Upper lobe of left lung (tissue), 6 donors: ENCODE measurements at regions not wholly inside any gene's neighbourhood (a gene's known extent, or its start where the extent isn't known, plus 50 kb on each side); places are given as distances from the start of the nearest gene placed in this dataset.

ENCODE experiments used
- ATAC-seq, 2 donors: fragments of 200-7000 bp; cut with Tn5 transposase; one replicate each; pipeline ENCODE4 v1.9.1; 2022; ENCODE audit warnings: mild to moderate bottlenecking in 2 of 2, moderate library complexity in 2 of 2; ENCODE audit not compliant: low FRiP score in 2 of 2
- DNase-seq, 2 donors: peaks; one replicate each; pipeline ENCODE4 v3.0.0-alpha.2; 2019 to 2020
- H3K27ac ChIP-seq, 4 donors: fragments of 200-600 bp; sonication (generic); one replicate each; pipeline ENCODE4 v1.5.1; 2016 to 2019
- H3K27me3 ChIP-seq, 4 donors: fragments of 200-600 bp; sonication (generic); one replicate each; pipeline ENCODE4 v1.5.1; 2017 to 2019
- H3K36me3 ChIP-seq, 4 donors: fragments of 200-600 bp; sonication (generic); one replicate each; pipeline ENCODE4 v1.5.1; 2016 to 2019
- H3K4me1 ChIP-seq, 4 donors: fragments of 200-600 bp; sonication (generic); one replicate each; pipeline ENCODE4 v1.5.1; 2018 to 2019
- H3K4me3 ChIP-seq, 4 donors: fragments of 200-600 bp; sonication (generic); one replicate each; pipeline ENCODE4 v1.5.1; 2017 to 2019; ENCODE audit warnings: mild to moderate bottlenecking in 2 of 4, moderate library complexity in 1 of 4
- H3K9me3 ChIP-seq, 4 donors: fragments of 200-600 bp; sonication (generic); one replicate each; pipeline ENCODE4 v1.5.1; 2018 to 2019
- EP300 ChIP-seq, 4 donors: sonication (generic); formaldehyde crosslinking; IDR thresholded peaks; one replicate each; pipeline ENCODE4 v1.5.1; 2017; ENCODE audit warnings: antibody characterized with exemption in 4 of 4, control low read depth in 2 of 4
- POLR2A ChIP-seq, 4 donors: fragments of 450-650 bp; IDR thresholded peaks; one replicate each; pipeline ENCODE4 v1.5.1; 2016 to 2017; ENCODE audit warnings: antibody characterized with exemption in 4 of 4, mild to moderate bottlenecking in 2 of 4
- POLR2AphosphoS5 ChIP-seq, 2 donors: sonication (generic); formaldehyde crosslinking; IDR thresholded peaks; one replicate each; pipeline ENCODE4 v1.5.1; 2017; ENCODE audit warnings: antibody characterized with exemption in 2 of 2
- WGBS, 2 donors: methylation state at CpG; one replicate each; pipeline ENCODE4 v1.1.5; 2017 to 2018; 5-methylcytosine and 5-hydroxymethylcytosine counted together
- TF ChIP-seq, protein P1 (sequence below), 6 experiments: fragments of 450-650 bp in 4 of 6; fragments of 200-600 bp in 2 of 6; sonication (generic) in 2 of 6; IDR thresholded peaks; one replicate each; pipeline ENCODE4 v1.5.1; 2016 to 2019; ENCODE audit warnings: antibody characterized with exemption in 6 of 6
- donor health status: DM: no; HTN: no; CAD: no; lungs with moderate emphysema.
- donor health status: DM: no; HTN: yes; CAD: no; lungs with severe emphysema.

DNA sequence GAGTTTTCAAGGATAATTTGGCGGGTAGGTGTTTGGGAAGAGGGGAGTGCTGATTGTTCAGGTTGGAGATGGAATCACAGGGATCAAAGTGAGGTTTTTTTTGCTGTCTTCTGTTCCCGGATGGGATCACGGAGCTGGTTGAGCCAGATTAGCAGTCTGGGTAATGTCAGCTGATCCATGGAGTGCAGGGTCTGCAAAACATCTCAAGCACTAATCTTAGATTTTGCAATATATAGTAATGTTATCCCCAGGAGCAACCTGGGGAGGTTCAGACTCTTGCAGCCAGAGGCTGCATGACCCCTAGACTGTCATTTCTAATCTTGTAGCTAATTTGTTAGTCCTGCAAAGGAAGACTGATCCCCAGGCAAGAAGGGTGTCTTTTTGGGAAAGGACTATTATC is 354.1 kb upstream of the SGO1 start:
- no peaks in the 10 kb centered on the region for H3K9me3 ChIP-seq
- WGBS, 2 donors, result 91% methylated on average over 3 of the region's 3 CpGs
- H3K27me3 ChIP-seq, result no peaks in the 10 kb centered on the region
- no peaks in the 10 kb centered on the region for H3K36me3 ChIP-seq
- no peak overlapping the region for H3K27ac ChIP-seq
- no peak overlapping the region for H3K4me3 ChIP-seq
- TF ChIP-seq POLR2A (IDR thresholded peaks at IDR 0.05) (no peak), POLR2AphosphoS5 (IDR thresholded peaks at IDR 0.05) (no peak), EP300 (IDR thresholded peaks at IDR 0.05) (no peak)
- TF ChIP-seq, protein P1, sequence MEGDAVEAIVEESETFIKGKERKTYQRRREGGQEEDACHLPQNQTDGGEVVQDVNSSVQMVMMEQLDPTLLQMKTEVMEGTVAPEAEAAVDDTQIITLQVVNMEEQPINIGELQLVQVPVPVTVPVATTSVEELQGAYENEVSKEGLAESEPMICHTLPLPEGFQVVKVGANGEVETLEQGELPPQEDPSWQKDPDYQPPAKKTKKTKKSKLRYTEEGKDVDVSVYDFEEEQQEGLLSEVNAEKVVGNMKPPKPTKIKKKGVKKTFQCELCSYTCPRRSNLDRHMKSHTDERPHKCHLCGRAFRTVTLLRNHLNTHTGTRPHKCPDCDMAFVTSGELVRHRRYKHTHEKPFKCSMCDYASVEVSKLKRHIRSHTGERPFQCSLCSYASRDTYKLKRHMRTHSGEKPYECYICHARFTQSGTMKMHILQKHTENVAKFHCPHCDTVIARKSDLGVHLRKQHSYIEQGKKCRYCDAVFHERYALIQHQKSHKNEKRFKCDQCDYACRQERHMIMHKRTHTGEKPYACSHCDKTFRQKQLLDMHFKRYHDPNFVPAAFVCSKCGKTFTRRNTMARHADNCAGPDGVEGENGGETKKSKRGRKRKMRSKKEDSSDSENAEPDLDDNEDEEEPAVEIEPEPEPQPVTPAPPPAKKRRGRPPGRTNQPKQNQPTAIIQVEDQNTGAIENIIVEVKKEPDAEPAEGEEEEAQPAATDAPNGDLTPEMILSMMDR (IDR thresholded peaks at IDR 0.05), result no peak
- no peaks in the 10 kb centered on the region for H3K4me1 ChIP-seq
- DNase-seq (no peak), ATAC-seq (no peak)

- WGBS, 2 donors, result 87 to 91% methylated on average over 6 of the region's 6 CpGs
- no peak for DNase-seq
- H3K9me3 ChIP-seq, result no peaks in the 10 kb centered on the region
- H3K27ac ChIP-seq, result no peak overlapping the region
- H3K4me3 ChIP-seq, result no peak overlapping the region
- H3K4me1 ChIP-seq, result no peaks in the 10 kb centered on the region
- H3K27me3 ChIP-seq, result no peaks in the 10 kb centered on the region
- no peak for ATAC-seq
- TF ChIP-seq POLR2AphosphoS5 (IDR thresholded peaks at IDR 0.05) (no peak), EP300 (IDR thresholded peaks at IDR 0.05) (no peak), POLR2A (IDR thresholded peaks at IDR 0.05) (no peak)
- TF ChIP-seq, protein P1 (IDR thresholded peaks at IDR 0.05), result no peak
- no peaks in the 10 kb centered on the region for H3K36me3 ChIP-seq
Observed at GRCh38 chr3:20539666-20540065, 353.7 kb upstream of the SGO1 start.

DNA sequence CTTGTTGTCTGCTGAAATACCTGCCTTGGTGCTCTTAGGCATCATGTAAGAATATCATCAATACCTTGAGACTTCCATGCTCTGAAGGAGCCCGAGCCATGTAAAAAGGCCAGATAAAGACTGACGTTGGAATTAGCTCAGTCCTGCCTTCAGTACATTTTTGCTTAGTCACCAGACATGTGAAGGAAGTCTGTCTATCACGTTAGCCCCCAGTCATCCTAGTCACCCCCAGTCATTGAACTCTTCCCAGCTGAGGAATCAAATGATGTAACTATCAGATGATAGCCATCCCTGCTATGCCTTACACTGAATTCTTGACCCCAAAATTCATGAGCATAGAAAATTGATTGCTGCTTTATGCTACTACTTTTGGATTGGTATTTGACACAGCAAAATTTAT is 351.2 kb upstream of the SGO1 start:
- H3K4me1 ChIP-seq, result no peaks in the 10 kb centered on the region
- no peaks in the 10 kb centered on the region for H3K9me3 ChIP-seq
- no peak for ATAC-seq
- no peak overlapping the region for H3K4me3 ChIP-seq
- TF ChIP-seq, protein P1 (IDR thresholded peaks at IDR 0.05), result no peak
- TF ChIP-seq POLR2A (IDR thresholded peaks at IDR 0.05), result no peak
- no peak for TF ChIP-seq POLR2AphosphoS5 (IDR thresholded peaks at IDR 0.05)
- no peak for TF ChIP-seq EP300 (IDR thresholded peaks at IDR 0.05)
- H3K27ac ChIP-seq, result no peak overlapping the region
- 61 to 70% methylated on average over 3 of the region's 3 CpGs for WGBS, 2 donors
- no peaks in the 10 kb centered on the region for H3K27me3 ChIP-seq
- DNase-seq, result no peak
- no peaks in the 10 kb centered on the region for H3K36me3 ChIP-seq

DNA sequence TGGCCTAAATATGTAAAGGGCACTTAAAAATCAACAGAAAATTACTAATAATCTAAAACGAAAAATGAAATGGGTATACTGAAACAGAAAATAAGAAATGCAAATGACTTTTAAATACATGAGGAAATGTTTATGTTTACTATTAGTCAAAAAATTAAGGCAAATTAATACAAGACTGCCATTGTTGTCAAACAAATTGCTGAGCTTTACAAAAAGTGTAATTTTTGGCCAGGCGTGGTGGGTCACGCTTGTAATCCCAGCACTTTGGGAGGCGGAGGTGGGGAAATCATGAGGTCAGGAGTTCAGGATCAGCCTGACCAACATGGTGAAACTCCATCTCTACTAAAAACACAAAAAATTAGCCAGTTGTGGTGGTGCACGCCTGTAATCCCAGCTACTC is 343.9 kb upstream of the SGO1 start:
- 58 to 85% methylated on average over 5 of the region's 5 CpGs for WGBS, 2 donors
- no peaks in the 10 kb centered on the region for H3K4me1 ChIP-seq
- H3K4me3 ChIP-seq, result no peak overlapping the region
- no peak overlapping the region for H3K27ac ChIP-seq
- DNase-seq (no peak), ATAC-seq (no peak)
- no peaks in the 10 kb centered on the region for H3K27me3 ChIP-seq
- no peaks in the 10 kb centered on the region for H3K36me3 ChIP-seq
- TF ChIP-seq EP300 (IDR thresholded peaks at IDR 0.05) (no peak), POLR2A (IDR thresholded peaks at IDR 0.05) (no peak), POLR2AphosphoS5 (IDR thresholded peaks at IDR 0.05) (no peak)
- TF ChIP-seq, protein P1 (IDR thresholded peaks at IDR 0.05), result no peak
- H3K9me3 ChIP-seq, result no peaks in the 10 kb centered on the region

GRCh38 chr3:20528180-20528770 is 342.3 kb upstream of the SGO1 start:
- no peak for TF ChIP-seq POLR2A (IDR thresholded peaks at IDR 0.05)
- no peak for TF ChIP-seq POLR2AphosphoS5 (IDR thresholded peaks at IDR 0.05)
- TF ChIP-seq, protein P1 (IDR thresholded peaks at IDR 0.05), result no peak
- H3K36me3 ChIP-seq, result no peaks in the 10 kb centered on the region
- H3K9me3 ChIP-seq, result no peaks in the 10 kb centered on the region
- DNase-seq (no peak), ATAC-seq (no peak)
- H3K27ac ChIP-seq, result no peak overlapping the region
- H3K4me1 ChIP-seq, result no peaks in the 10 kb centered on the region
- no peaks in the 10 kb centered on the region for H3K27me3 ChIP-seq
- 73 to 76% methylated on average over 5 of the region's 5 CpGs for WGBS, 2 donors
- no peak overlapping the region for H3K4me3 ChIP-seq
